Activated naive CD4-positive, alpha-beta T cell treated with anti-CD3 and anti-CD28 coated beads, Interleukin-2, amount 50 U/mL, for 72 hours (primary cell): ENCODE measurements at regions not wholly inside any gene's neighbourhood (a gene's known extent, or its start where the extent isn't known, plus 50 kb on each side); places are given as distances from the start of the nearest gene placed in this dataset.

Experiments
- ATAC-seq, 2 donors: fragments of 150-1000 bp; cut with Tn5 transposase; 2 replicates each; pipeline ENCODE4 v1.10.0; 2021; ENCODE audit warnings: mild to moderate bottlenecking in 2 of 2, moderate library complexity in 2 of 2
- DNase-seq, 2 donors: peaks; one replicate each; pipeline ENCODE4 v3.0.0; 2021 to 2022; ENCODE audit warnings: low spot score in 2 of 2
- H3K27ac Mint-ChIP-seq, 2 donors: one replicate each; pipeline ENCODE4 v1.8.0; 2022; ENCODE audit warnings: mild to moderate bottlenecking in 2 of 2, mixed read lengths in 2 of 2
- H3K36me3 Mint-ChIP-seq, 2 donors: one replicate each; pipeline ENCODE4 v1.8.0; 2022; ENCODE audit warnings: mixed read lengths in 2 of 2
- H3K9me3 Mint-ChIP-seq, 2 donors: one replicate each; pipeline ENCODE4 v1.8.0; 2022; ENCODE audit warnings: mixed read lengths in 2 of 2

GRCh38 chr20:40813029-40813431, 124.0 kb upstream of the MAFB start:
- Mint-ChIP-seq H3K36me3 (peaks cover 0 to 3% of the 10 kb centered on the region in 2 donors), H3K27ac (no peak overlapping the region), H3K9me3 (peaks cover 0 to 2% of the 10 kb centered on the region in 2 donors)
- no peak for DNase-seq
- ATAC-seq: no peak

DNA sequence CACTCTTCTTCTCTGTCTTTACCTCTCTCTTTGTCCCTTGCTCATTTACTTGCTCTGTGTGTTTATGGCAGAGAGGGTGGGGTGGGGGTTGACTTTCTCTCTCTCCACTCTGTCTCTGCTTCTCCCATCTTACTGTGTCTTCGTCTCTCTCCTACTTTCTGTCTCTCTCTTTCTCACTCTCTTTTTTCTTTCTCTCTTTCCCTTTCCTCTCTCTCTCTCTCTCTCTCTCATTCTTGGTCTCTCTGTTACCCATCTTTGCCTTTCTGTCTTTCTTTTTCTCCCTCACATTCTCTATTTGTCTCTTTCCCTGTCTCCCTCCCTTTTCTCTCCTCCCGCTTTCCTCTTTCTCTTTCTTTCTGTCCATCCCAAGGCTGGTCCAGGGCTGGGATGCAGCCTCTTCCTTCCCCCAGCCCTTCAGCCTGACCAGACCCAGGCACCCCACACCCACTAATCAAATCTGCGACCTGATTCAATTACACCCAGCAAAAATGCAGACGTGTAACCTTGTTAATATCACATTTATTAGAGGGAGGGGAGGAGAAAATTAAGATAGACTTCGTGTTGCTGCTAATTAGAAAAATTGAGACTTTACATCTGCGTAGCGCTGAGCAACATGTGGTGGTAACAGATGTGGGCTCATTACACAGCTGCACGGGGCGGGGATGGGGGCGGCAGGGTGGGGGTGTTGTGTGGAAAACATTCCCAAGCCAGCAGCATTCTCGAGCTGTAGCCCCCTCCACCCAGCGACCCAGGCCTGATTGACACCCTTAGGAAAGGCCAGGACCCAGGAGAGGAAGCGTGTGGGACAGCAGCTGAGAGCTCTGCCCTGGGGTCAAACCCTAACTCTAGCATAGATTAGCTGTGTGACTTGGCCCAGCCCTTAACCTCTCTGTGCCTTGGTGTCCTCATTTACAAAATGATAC, 124.9 kb upstream of the MAFB start:
- Mint-ChIP-seq H3K27ac (no peak overlapping the region), H3K9me3 (peaks cover 9 to 11% of the 10 kb centered on the region in 2 donors), H3K36me3 (peaks cover 0 to 7% of the 10 kb centered on the region in 2 donors)
- ATAC-seq (no peak), DNase-seq (no peak)

DNA sequence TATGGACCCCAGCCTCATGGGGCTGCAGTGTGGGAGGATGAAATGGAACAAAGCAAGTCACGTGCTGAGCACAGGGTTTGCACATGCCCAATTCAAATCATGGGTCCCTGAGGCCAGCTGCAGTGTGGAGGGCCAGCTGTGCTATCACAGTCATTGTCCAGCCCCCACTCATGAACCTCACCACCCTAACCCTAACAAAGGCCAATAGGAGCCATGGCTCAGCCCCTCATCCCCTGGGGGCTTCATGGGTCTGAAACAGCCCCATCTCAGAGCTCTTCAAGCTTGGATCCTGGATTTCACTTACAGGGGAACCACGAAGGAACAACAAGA, 125.6 kb upstream of the MAFB start:
- no peak for ATAC-seq
- Mint-ChIP-seq H3K9me3 (peaks cover 9 to 11% of the 10 kb centered on the region in 2 donors), H3K27ac (no peak overlapping the region), H3K36me3 (peaks cover 0 to 7% of the 10 kb centered on the region in 2 donors)
- no peak for DNase-seq

GRCh38 chr20:40815156-40816038, 126.4 kb upstream of the MAFB start:
- H3K27ac Mint-ChIP-seq: no peak overlapping the region
- ATAC-seq: no peak

DNA sequence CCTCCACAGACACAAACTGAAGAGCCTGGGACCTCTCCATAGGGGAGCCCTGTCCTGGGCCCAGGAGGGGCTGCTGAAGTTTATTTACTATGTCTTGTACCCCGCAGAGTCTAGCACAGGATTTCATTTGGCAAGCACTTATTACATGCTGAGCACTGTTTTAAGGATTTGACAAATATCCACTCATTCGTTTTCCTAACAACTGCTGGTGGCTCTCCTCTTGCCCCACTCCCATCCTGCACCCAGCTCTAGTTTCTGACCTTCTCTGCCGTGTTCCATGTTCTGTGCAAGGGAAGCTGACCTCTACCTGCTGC, 127.0 kb upstream of the MAFB start:
- DNase-seq: no peak
- H3K36me3 Mint-ChIP-seq: peaks cover 0 to 7% of the 10 kb centered on the region in 2 donors
- no peak overlapping the region for H3K27ac Mint-ChIP-seq
- peaks cover 9 to 11% of the 10 kb centered on the region in 2 donors for H3K9me3 Mint-ChIP-seq
- ATAC-seq: no peak

More at GRCh38 chr20:40815156-40816038, 126.4 kb upstream of the MAFB start:
- peaks cover 0 to 7% of the 10 kb centered on the region in 2 donors for H3K36me3 Mint-ChIP-seq
- DNase-seq: no peak
- peaks cover 9 to 11% of the 10 kb centered on the region in 2 donors for H3K9me3 Mint-ChIP-seq

DNA sequence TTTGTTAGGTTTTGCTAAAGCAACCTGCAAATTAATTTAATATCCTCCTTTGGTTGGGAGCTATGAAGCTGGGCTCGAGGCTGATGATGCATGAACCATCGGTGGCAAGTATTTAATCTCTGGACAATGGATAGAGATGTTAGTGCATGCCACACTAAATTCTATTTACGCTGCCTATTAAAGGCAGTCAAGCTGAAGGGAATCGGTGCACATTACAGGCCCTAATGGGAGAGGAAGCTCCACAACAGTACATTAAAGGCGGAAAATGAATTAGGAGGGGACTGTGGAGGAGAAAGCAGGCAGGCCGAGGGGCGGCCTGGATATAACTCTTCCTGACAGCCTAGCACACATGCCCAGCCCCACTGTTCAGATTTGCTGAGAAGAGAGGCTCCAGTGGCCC, 132.4 kb upstream of the MAFB start:
- DNase-seq: no peak
- peaks cover 0 to 11% of the 10 kb centered on the region in 2 donors for H3K36me3 Mint-ChIP-seq
- H3K9me3 Mint-ChIP-seq: peaks cover 15 to 16% of the 10 kb centered on the region in 2 donors
- no peak overlapping the region for H3K27ac Mint-ChIP-seq
- ATAC-seq: no peak

DNA sequence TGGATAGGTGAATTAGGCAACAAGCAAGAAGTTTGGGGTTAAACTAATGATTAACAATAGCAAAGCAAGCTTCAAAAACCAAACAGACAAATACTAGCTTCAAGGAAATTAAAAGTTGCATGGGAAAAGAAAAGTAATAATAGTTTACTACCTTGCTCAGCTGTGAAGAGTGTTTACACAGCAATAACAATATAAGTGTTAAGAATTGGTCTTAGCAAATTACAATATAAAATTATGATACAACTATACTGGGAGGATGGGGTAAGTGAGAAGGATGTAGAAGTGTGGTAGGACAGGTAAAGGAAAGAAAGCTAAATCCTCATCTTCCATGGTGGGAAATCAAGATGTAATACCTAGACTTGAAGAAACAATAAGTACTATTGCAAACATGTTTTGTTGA, 137.7 kb upstream of the MAFB start:
- H3K9me3 Mint-ChIP-seq: peaks cover 5 to 6% of the 10 kb centered on the region in 2 donors
- no peak overlapping the region for H3K27ac Mint-ChIP-seq
- DNase-seq (no peak), ATAC-seq (no peak)
- peaks cover 0 to 4% of the 10 kb centered on the region in 2 donors for H3K36me3 Mint-ChIP-seq

DNA sequence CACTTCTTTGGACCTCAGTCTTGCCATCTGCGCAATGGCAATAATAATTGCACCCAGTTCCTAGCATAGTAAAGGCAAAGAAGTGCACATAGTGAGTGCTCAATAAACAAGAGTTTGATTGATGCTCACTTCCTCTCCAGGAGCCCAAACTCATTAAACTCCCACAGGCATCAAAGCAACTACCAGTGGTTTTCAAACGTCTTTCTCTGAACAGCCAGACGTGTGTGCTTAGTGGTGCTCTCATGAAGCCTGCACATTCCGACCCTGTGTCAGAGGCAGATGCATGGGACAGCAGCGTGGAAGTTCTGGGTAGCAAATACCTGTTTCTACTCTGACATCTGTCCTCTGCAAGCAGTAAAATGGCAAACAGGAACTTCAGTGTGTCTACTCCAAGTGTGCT, 146.3 kb upstream of the MAFB start:
- H3K36me3 Mint-ChIP-seq: peaks cover 7 to 12% of the 10 kb centered on the region in 2 donors
- H3K9me3 Mint-ChIP-seq: peaks cover 8 to 14% of the 10 kb centered on the region in 2 donors
- H3K27ac Mint-ChIP-seq: no peak overlapping the region
- DNase-seq: no peak
- no peak for ATAC-seq

DNA sequence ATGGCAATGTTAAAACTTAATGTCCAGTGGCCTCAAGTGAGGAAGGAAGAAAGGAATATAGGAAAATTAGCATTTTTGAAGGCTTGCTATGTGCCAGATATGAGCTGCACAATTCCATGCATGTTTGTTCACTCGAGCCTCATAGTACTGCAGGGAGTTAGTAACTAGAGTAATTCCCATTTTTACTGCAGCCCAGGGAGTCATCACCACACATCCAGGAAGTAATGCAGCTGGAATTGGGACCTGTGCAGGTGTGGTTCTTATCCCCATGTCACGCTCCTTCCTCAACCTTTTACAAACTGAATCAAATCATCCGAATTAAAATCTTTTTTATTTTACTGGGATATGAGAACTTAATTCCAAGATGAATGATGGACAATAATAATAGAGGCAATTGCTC, 149.5 kb upstream of the MAFB start:
- H3K9me3 Mint-ChIP-seq: peaks cover 7 to 17% of the 10 kb centered on the region in 2 donors
- H3K36me3 Mint-ChIP-seq: peaks cover 7 to 13% of the 10 kb centered on the region in 2 donors
- ATAC-seq (no peak), DNase-seq (no peak)
- H3K27ac Mint-ChIP-seq: no peak overlapping the region

GRCh38 chr20:40843251-40843650, 154.2 kb upstream of the MAFB start:
- DNase-seq (no peak), ATAC-seq (no peak)
- peaks cover 0 to 6% of the 10 kb centered on the region in 2 donors for H3K36me3 Mint-ChIP-seq
- H3K9me3 Mint-ChIP-seq: peaks cover 0 to 8% of the 10 kb centered on the region in 2 donors
- H3K27ac Mint-ChIP-seq: no peak overlapping the region

DNA sequence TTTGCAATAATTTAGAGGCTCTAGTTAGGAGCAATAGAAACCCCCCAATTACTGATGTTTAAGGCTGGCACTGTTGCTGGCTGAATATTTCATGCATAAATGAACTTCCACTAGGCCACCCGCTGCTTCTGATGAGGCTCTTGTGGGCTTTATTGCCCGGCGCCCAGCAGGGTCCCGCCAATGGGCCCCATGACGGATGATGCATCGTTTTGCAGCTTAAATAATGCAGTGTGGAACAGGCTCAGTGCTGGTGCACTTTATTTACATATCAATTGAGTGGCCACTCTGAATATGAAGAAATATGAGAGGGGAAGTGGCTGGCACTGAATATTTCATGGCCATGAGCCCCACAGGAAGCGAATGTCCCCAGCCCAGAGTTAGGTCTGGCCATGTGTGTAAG, 155.3 kb upstream of the MAFB start:
- Mint-ChIP-seq H3K36me3 (peaks cover 0 to 6% of the 10 kb centered on the region in 2 donors), H3K9me3 (peaks cover 0 to 8% of the 10 kb centered on the region in 2 donors), H3K27ac (no peak overlapping the region)
- DNase-seq (no peak), ATAC-seq (no peak)

DNA sequence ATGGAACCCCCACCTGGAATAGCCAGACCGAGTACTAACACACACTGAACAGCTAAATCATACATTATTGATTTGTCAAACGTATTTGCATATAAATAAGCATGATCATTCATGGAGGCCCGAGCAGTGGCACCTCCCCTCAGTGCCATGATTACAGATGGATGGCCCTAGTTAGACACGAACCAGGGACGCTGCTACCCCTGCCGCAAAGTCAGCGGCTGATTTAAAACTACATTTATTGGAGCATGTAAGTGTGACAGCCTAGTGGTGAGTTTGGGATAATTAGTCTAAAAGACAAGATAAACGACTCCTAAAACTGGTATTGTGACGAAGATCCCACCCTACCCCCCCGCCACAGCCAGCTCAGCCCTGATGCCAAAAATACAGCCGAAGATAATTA, 159.1 kb upstream of the MAFB start:
- no peak overlapping the region for H3K27ac Mint-ChIP-seq
- ATAC-seq (no peak), DNase-seq (no peak)
- H3K36me3 Mint-ChIP-seq: no peaks in the 10 kb centered on the region
- H3K9me3 Mint-ChIP-seq: no peaks in the 10 kb centered on the region

- H3K9me3 Mint-ChIP-seq: no peaks in the 10 kb centered on the region
- DNase-seq: no peak
- no peak overlapping the region for H3K27ac Mint-ChIP-seq
- no peaks in the 10 kb centered on the region for H3K36me3 Mint-ChIP-seq
- no peak for ATAC-seq
These were observed 159.5 kb upstream of the MAFB start for GRCh38 chr20:40848526-40848925.

DNA sequence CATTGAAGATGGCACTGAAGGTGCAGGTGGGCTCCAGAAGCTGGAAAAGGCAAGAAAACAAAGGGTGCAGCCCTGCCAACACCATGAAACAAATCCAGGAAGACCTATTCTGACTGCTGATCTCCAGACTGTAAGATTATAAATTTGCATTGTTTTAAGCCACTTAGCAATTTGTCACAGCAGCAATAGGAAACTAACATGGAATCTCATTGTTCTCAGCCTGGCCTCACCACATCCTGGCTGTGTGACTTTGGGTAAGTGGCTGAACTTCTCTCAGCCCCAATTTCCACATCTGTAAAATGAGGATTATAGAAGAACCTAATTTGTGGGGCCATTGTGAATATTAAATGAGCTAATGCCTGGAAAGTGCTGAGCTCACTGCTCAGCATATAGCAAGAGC, 160.4 kb upstream of the MAFB start:
- ATAC-seq (no peak), DNase-seq (no peak)
- Mint-ChIP-seq H3K27ac (no peak overlapping the region), H3K36me3 (no peaks in the 10 kb centered on the region), H3K9me3 (no peaks in the 10 kb centered on the region)

GRCh38 chr20:40851051-40851450, 162.0 kb upstream of the MAFB start:
- no peak for ATAC-seq
- DNase-seq: no peak
- H3K36me3 Mint-ChIP-seq: no peaks in the 10 kb centered on the region
- no peak overlapping the region for H3K27ac Mint-ChIP-seq
- no peaks in the 10 kb centered on the region for H3K9me3 Mint-ChIP-seq

GRCh38 chr20:40855269-40855668, 166.2 kb upstream of the MAFB start:
- ATAC-seq (no peak), DNase-seq (no peak)
- no peaks in the 10 kb centered on the region for H3K9me3 Mint-ChIP-seq
- H3K27ac Mint-ChIP-seq: no peak overlapping the region
- no peaks in the 10 kb centered on the region for H3K36me3 Mint-ChIP-seq

DNA sequence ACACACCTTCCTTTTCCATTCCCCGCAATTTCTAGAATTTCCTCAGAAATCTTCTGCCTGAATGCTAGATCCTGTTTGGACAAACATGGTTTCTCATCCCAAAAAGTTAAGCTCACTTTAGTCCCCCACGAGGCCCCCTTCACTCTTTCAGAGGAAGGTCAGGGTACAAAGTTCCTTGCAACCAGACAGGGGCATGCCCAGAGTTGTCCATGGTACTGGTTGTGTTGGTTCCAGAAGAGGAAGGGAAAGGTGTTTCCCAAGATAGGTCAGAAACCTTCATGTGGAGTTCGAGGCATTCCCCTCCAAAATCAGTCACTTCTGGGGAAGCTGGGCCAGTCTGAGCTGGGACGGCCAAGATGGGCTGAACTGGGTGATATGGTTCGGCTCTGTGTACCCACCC, 167.6 kb upstream of the MAFB start:
- DNase-seq (no peak), ATAC-seq (no peak)
- H3K36me3 Mint-ChIP-seq: no peaks in the 10 kb centered on the region
- no peak overlapping the region for H3K27ac Mint-ChIP-seq
- H3K9me3 Mint-ChIP-seq: no peaks in the 10 kb centered on the region
